GM21360 (cell line): ENCODE measurements at regions not wholly inside any gene's neighbourhood (a gene's known extent, or its start where the extent isn't known, plus 50 kb on each side); places are given as distances from the start of the nearest gene placed in this dataset.

Source experiments
- ATAC-seq: cut with Tn5 transposase; IDR thresholded peaks from one replicate; pipeline ENCODE4 v1.9.1; 2021; ENCODE audit warnings: mild to moderate bottlenecking, moderate library complexity; ENCODE audit not compliant: unreplicated experiment

GRCh38 chr13:24106429-24106828, 54.1 kb upstream of the SPATA13 start:
- ATAC-seq = no peak

DNA sequence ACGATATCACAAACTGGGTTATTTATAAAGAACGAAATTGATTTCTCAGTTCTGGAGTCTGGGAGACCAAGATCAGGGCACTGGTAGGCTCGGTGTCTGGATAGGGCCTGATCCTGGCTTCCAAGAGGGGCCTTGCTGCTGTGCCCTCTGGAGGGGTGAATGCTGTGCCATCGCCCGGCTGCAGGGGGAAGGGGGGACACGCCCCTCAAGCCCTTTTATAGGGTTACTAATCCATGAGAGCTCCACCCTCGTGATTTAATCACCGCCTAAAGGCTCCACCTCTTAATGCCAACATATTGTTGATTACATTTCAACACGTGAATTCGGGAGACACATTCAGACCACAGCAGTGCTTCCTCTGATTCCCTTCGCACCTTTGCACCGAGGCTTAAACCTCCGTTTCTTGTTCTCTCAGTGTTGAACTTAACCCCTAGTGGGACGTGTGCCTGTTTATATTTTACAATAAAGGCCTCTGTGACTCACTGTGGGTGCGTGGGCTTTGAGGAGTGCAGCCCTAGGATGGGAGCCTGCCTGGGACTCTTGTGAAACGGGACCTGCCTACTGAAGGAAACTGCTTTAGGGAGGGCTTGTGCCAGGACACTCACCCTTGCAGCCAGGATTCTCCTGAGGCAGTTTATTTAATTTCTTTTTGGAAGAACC, 52.4 kb upstream of the SPATA13 start:
- ATAC-seq = no peak

- no peak for ATAC-seq
These were observed 51.9 kb upstream of the SPATA13 start for GRCh38 chr13:24108615-24108965.

GRCh38 chr13:24110011-24110410, 50.5 kb upstream of the SPATA13 start:
- no peak for ATAC-seq
